HL-60 (cell line): ENCODE measurements at regions not wholly inside any gene's neighbourhood (a gene's known extent, or its start where the extent isn't known, plus 50 kb on each side); places are given as distances from the start of the nearest gene placed in this dataset.

Experiments
- DNase-seq, 2 experiments: peaks; one replicate each; pipeline ENCODE4 v3.0.0-alpha.2; 2010 to 2020; ENCODE audit warnings: low read depth in 1 of 2, low spot score in 1 of 2
- H3K27ac ChIP-seq: fragments of 250-450 bp; sonication (Bioruptor Pico); replicated peaks from 2 replicates; pipeline ENCODE4 v1.5.1; 2020; ENCODE audit warnings: mild to moderate bottlenecking, moderate library complexity
- H3K27me3 ChIP-seq: fragments of 250-450 bp; sonication (Bioruptor Pico); 2 replicates; pipeline ENCODE4 v1.5.1; 2021; ENCODE audit warnings: mild to moderate bottlenecking, moderate library complexity; ENCODE audit not compliant: insufficient read depth, poor library complexity, severe bottlenecking
- H3K4me3 ChIP-seq: replicated peaks from 2 replicates; pipeline ENCODE4 v1.5.1; 2011; ENCODE audit warnings: mild to moderate bottlenecking, control low read depth, low read length; ENCODE audit not compliant: insufficient read depth
- GABPA ChIP-seq: IDR thresholded peaks from 2 replicates; pipeline ENCODE4 v1.6.1; 2012; ENCODE audit warnings: low read depth
- POLR2AphosphoS5 ChIP-seq: IDR thresholded peaks from 2 replicates; pipeline ENCODE4 v1.6.1; 2012; ENCODE audit warnings: low read depth
- SPI1 ChIP-seq: IDR thresholded peaks from 2 replicates; pipeline ENCODE4 v1.6.1; 2012; ENCODE audit warnings: low read depth, mild to moderate bottlenecking, borderline replicate concordance
- TF ChIP-seq, protein P1 (sequence below): IDR thresholded peaks from 2 replicates; pipeline ENCODE4 v1.6.1; 2012; ENCODE audit warnings: low read depth; ENCODE audit not compliant: insufficient replicate concordance
- TF ChIP-seq, protein P2 (sequence below): IDR thresholded peaks from one replicate; pipeline ENCODE4 v1.5.1; 2011; ENCODE audit warnings: low read length, control low read depth, inconsistent platforms; ENCODE audit not compliant: insufficient read depth

DNA sequence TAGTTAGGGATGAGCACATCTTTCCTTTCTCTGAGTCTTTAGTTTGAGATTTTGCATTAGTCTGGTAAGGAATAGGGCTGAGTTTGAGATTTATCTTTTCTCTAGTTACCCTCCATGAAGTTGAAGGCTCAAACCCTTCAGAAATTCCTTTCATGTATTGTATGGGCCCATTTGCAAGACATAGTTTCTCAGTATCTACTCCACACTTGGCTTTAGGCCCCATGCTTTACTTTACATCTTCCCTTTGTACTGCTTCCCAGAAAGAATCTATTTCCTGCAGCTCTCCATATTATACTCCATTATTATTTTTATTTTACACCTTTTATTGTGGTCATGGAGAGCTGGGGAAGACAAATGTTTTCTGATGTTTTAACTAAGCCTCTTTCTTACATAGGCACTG lies 1038.2 kb downstream of the TECRL start:
- no peak for DNase-seq
- H3K4me3 ChIP-seq = no peak overlapping the region
- TF ChIP-seq, protein P1, sequence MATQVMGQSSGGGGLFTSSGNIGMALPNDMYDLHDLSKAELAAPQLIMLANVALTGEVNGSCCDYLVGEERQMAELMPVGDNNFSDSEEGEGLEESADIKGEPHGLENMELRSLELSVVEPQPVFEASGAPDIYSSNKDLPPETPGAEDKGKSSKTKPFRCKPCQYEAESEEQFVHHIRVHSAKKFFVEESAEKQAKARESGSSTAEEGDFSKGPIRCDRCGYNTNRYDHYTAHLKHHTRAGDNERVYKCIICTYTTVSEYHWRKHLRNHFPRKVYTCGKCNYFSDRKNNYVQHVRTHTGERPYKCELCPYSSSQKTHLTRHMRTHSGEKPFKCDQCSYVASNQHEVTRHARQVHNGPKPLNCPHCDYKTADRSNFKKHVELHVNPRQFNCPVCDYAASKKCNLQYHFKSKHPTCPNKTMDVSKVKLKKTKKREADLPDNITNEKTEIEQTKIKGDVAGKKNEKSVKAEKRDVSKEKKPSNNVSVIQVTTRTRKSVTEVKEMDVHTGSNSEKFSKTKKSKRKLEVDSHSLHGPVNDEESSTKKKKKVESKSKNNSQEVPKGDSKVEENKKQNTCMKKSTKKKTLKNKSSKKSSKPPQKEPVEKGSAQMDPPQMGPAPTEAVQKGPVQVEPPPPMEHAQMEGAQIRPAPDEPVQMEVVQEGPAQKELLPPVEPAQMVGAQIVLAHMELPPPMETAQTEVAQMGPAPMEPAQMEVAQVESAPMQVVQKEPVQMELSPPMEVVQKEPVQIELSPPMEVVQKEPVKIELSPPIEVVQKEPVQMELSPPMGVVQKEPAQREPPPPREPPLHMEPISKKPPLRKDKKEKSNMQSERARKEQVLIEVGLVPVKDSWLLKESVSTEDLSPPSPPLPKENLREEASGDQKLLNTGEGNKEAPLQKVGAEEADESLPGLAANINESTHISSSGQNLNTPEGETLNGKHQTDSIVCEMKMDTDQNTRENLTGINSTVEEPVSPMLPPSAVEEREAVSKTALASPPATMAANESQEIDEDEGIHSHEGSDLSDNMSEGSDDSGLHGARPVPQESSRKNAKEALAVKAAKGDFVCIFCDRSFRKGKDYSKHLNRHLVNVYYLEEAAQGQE = no peak
- TF ChIP-seq GABPA = no peak
- no peak for TF ChIP-seq SPI1
- TF ChIP-seq POLR2AphosphoS5 = no peak

DNA sequence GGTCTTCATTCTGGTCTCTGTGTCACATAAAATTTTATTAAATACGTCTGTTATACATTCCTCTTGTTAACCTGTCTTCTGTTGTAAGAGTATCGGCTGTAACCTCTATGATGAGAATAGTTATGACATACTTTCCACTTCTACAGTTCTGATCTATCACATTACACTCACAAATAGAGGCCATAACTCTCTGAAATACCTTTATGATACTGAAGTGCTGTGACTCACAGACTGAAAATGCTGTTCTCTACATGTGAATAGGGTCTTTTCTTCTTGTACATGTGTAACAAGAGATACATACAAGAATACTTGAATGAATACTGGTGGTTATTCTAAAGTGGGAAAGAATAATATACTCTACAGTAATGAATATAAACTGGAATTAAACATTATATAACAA lies 1047.6 kb downstream of the TECRL start:
- Histone ChIP-seq H3K27me3 (no peaks in the 10 kb centered on the region), H3K27ac (no peak overlapping the region), H3K4me3 (no peak overlapping the region)
- DNase-seq = no peak
- TF ChIP-seq GABPA (no peak), SPI1 (no peak), POLR2AphosphoS5 (no peak)
- TF ChIP-seq, protein P1 = no peak
- TF ChIP-seq, protein P2, sequence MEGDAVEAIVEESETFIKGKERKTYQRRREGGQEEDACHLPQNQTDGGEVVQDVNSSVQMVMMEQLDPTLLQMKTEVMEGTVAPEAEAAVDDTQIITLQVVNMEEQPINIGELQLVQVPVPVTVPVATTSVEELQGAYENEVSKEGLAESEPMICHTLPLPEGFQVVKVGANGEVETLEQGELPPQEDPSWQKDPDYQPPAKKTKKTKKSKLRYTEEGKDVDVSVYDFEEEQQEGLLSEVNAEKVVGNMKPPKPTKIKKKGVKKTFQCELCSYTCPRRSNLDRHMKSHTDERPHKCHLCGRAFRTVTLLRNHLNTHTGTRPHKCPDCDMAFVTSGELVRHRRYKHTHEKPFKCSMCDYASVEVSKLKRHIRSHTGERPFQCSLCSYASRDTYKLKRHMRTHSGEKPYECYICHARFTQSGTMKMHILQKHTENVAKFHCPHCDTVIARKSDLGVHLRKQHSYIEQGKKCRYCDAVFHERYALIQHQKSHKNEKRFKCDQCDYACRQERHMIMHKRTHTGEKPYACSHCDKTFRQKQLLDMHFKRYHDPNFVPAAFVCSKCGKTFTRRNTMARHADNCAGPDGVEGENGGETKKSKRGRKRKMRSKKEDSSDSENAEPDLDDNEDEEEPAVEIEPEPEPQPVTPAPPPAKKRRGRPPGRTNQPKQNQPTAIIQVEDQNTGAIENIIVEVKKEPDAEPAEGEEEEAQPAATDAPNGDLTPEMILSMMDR = no peak

More for the DNA sequence above, 1038.2 kb downstream of the TECRL start:
- Histone ChIP-seq H3K27me3 (no peaks in the 10 kb centered on the region), H3K27ac (no peak overlapping the region)

DNA sequence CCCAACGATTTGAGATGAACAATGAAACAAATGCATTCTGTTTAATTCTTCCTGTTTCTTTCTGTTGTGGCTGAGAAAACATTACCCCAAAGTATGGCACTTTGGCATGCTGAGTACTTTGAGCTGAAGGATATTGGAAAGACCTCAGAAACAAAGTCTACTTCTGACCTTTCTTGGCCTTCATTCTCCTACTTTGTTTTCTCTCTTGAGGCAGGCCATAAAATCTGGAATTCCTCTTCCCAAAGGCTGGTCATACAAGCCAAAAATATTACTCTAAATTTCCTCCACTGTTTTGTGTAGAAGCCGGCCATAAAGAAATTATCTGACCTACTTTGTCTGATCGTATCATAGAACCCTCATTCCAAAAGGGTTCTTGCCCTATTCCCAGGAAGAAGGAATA lies 1048.2 kb downstream of the TECRL start:
- Histone ChIP-seq H3K27ac (no peak overlapping the region), H3K27me3 (no peaks in the 10 kb centered on the region), H3K4me3 (no peak overlapping the region)
- no peak for DNase-seq
- TF ChIP-seq, protein P2 = no peak
- TF ChIP-seq GABPA (no peak), SPI1 (no peak), POLR2AphosphoS5 (no peak)
- TF ChIP-seq, protein P1 = no peak

DNA sequence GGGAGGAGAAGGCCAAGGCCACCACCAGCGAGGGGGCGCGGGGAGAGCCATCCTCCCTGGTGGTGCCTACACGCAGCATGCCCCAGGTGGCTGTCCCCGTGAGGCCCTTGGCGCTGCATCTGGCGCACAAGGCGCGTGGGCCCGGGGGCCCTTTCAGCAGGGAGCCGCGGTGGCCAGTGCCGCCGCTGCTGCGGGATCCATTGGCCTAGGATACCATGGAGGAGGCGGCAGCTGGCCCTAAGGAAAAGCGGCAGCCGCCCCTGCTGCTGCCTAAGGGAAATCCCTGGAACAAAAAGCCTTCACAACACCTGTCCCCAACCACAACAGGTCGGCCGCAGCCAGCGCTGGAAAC lies 1059.6 kb downstream of the TECRL start:
- no peak for TF ChIP-seq POLR2AphosphoS5
- TF ChIP-seq, protein P2 = no peak
- Histone ChIP-seq H3K27me3 (no peaks in the 10 kb centered on the region), H3K4me3 (no peak overlapping the region), H3K27ac (no peak overlapping the region)
- DNase-seq = no peak
